ENCODE measurements at regions not wholly inside any gene's neighbourhood (a gene's known extent, or its start where the extent isn't known, plus 50 kb on each side); places are given as distances from the start of the nearest gene placed in this dataset.

DNA sequence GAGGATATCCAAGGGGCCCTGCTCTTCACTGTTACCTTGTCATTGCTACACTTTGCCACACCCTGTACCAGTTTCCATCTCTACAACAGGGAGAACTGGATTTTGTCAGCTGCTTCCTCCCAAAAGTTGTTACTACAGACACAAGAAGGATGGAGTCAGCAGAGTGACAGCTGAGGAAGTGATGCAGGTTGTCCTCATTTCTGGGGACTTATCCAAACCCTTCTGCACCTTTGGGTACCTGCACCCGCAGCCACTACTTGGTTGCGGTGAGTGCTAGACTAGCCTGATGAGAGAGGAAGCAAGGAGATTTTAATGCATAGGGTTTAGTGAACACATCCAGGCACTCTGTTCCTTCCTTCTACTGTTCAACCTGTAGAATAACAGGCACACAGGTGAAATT is 281.0 kb downstream of the RPS24 start:
- DNase-seq (ENCODE audit: low read depth), result no peak
- H3K4me3 ChIP-seq (ENCODE audit: low read depth, low read length), result no peak overlapping the region
- TF ChIP-seq, protein P1, sequence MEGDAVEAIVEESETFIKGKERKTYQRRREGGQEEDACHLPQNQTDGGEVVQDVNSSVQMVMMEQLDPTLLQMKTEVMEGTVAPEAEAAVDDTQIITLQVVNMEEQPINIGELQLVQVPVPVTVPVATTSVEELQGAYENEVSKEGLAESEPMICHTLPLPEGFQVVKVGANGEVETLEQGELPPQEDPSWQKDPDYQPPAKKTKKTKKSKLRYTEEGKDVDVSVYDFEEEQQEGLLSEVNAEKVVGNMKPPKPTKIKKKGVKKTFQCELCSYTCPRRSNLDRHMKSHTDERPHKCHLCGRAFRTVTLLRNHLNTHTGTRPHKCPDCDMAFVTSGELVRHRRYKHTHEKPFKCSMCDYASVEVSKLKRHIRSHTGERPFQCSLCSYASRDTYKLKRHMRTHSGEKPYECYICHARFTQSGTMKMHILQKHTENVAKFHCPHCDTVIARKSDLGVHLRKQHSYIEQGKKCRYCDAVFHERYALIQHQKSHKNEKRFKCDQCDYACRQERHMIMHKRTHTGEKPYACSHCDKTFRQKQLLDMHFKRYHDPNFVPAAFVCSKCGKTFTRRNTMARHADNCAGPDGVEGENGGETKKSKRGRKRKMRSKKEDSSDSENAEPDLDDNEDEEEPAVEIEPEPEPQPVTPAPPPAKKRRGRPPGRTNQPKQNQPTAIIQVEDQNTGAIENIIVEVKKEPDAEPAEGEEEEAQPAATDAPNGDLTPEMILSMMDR (conservative IDR thresholded peaks at IDR 0.05; ENCODE audit: low read depth, low read length), result no peak

GRCh38 chr10:78316451-78316931 is 282.8 kb downstream of the RPS24 start:
- no peak overlapping the region for H3K4me3 ChIP-seq (ENCODE audit: low read depth, low read length)
- TF ChIP-seq, protein P1 (conservative IDR thresholded peaks at IDR 0.05; ENCODE audit: low read depth, low read length), result no peak
- DNase-seq (ENCODE audit: low read depth), result no peak

DNA sequence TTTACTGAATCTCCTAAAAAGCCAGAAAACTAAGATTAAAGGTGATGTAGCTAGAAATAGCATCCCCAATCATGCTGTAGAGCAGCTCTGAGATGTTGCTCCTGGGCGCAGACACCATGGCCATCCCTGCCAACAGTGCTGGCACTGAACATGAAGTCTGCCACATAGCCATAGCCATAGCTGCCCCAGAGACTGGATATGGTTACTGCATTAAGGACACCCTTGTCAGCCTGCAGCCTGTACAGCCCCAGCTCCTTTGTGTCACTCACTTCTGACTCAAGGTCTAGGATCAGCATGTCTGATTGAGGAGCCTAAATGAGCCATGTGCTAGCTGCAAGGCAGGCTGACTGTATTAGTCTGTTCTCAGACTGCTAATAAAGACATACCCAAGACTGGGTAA is 284.6 kb downstream of the RPS24 start:
- H3K4me3 ChIP-seq (ENCODE audit: low read depth, low read length), result no peak overlapping the region
- TF ChIP-seq, protein P1 (conservative IDR thresholded peaks at IDR 0.05; ENCODE audit: low read depth, low read length), result no peak
- DNase-seq (ENCODE audit: low read depth), result no peak

GRCh38 chr10:78319371-78319770 is 285.7 kb downstream of the RPS24 start:
- TF ChIP-seq, protein P1 (conservative IDR thresholded peaks at IDR 0.05; ENCODE audit: low read depth, low read length), result no peak
- no peak overlapping the region for H3K4me3 ChIP-seq (ENCODE audit: low read depth, low read length)
- no peak for DNase-seq (ENCODE audit: low read depth)

GRCh38 chr10:78319841-78320240 is 286.2 kb downstream of the RPS24 start:
- DNase-seq (ENCODE audit: low read depth), result no peak
- TF ChIP-seq, protein P1 (conservative IDR thresholded peaks at IDR 0.05; ENCODE audit: low read depth, low read length), result no peak
- H3K4me3 ChIP-seq (ENCODE audit: low read depth, low read length), result no peak overlapping the region

- TF ChIP-seq, protein P1 (conservative IDR thresholded peaks at IDR 0.05; ENCODE audit: low read depth, low read length), result no peak
- DNase-seq (ENCODE audit: low read depth), result no peak
- no peak overlapping the region for H3K4me3 ChIP-seq (ENCODE audit: low read depth, low read length)
Measured at GRCh38 chr10:78320506-78320905, 286.8 kb downstream of the RPS24 start.

GRCh38 chr10:78321000-78321399 is 287.3 kb downstream of the RPS24 start:
- H3K4me3 ChIP-seq (ENCODE audit: low read depth, low read length), result no peak overlapping the region
- TF ChIP-seq, protein P1 (conservative IDR thresholded peaks at IDR 0.05; ENCODE audit: low read depth, low read length), result no peak
- no peak for DNase-seq (ENCODE audit: low read depth)

Measured in epithelial cell of proximal tubule (primary cell).